ENCODE measurements at regions not wholly inside any gene's neighbourhood (a gene's known extent, or its start where the extent isn't known, plus 50 kb on each side); places are given as distances from the start of the nearest gene placed in this dataset.

GRCh38 chr18:61107113-61107512 is 226.1 kb upstream of the CDH20 start:
- no peak for DNase-seq

- no peak for DNase-seq
Observed at GRCh38 chr18:61108706-61109105, 224.5 kb upstream of the CDH20 start.

GRCh38 chr18:61123309-61123708 is 209.9 kb upstream of the CDH20 start:
- DNase-seq, result no peak

GRCh38 chr18:61127714-61128467 is 205.3 kb upstream of the CDH20 start:
- no peak for DNase-seq

GRCh38 chr18:61129001-61129400 is 204.2 kb upstream of the CDH20 start:
- DNase-seq, result no peak

GRCh38 chr18:61132031-61132430 is 201.2 kb upstream of the CDH20 start:
- DNase-seq, result no peak

GRCh38 chr18:61133783-61134182 is 199.4 kb upstream of the CDH20 start:
- no peak for DNase-seq

GRCh38 chr18:61136711-61137251 is 196.4 kb upstream of the CDH20 start:
- DNase-seq, result no peak

GRCh38 chr18:61141691-61142090 is 191.5 kb upstream of the CDH20 start:
- no peak for DNase-seq

- no peak for DNase-seq
Observed at GRCh38 chr18:61148322-61148721, 184.9 kb upstream of the CDH20 start.

- DNase-seq, result no peak
Observed at GRCh38 chr18:61149786-61150185, 183.4 kb upstream of the CDH20 start.

GRCh38 chr18:61153571-61153970 is 179.7 kb upstream of the CDH20 start:
- DNase-seq, result no peak

GRCh38 chr18:61154866-61155265 is 178.4 kb upstream of the CDH20 start:
- no peak for DNase-seq

GRCh38 chr18:61155586-61155985 is 177.6 kb upstream of the CDH20 start:
- DNase-seq, result no peak

- DNase-seq, result no peak
Observed at GRCh38 chr18:61157451-61157850, 175.8 kb upstream of the CDH20 start.

GRCh38 chr18:61159246-61159645 is 174.0 kb upstream of the CDH20 start:
- DNase-seq, result no peak

GRCh38 chr18:61164321-61164720 is 168.9 kb upstream of the CDH20 start:
- DNase-seq, result no peak

GRCh38 chr18:61167902-61168301 is 165.3 kb upstream of the CDH20 start:
- DNase-seq, result no peak

GRCh38 chr18:61169386-61169785 is 163.8 kb upstream of the CDH20 start:
- no peak for DNase-seq

- no peak for DNase-seq
Observed at GRCh38 chr18:61172624-61173023, 160.6 kb upstream of the CDH20 start.

- no peak for DNase-seq
Observed at GRCh38 chr18:61173554-61173953, 159.7 kb upstream of the CDH20 start.

GRCh38 chr18:61183798-61184197 is 149.4 kb upstream of the CDH20 start:
- no peak for DNase-seq

- DNase-seq, result no peak
Observed at GRCh38 chr18:61187971-61188370, 145.3 kb upstream of the CDH20 start.

GRCh38 chr18:61189376-61189775 is 143.9 kb upstream of the CDH20 start:
- DNase-seq, result no peak

- DNase-seq, result no peak
Observed at GRCh38 chr18:61194726-61195125, 138.5 kb upstream of the CDH20 start.
